ENCODE measurements at regions not wholly inside any gene's neighbourhood (a gene's known extent, or its start where the extent isn't known, plus 50 kb on each side); places are given as distances from the start of the nearest gene placed in this dataset.

DNA sequence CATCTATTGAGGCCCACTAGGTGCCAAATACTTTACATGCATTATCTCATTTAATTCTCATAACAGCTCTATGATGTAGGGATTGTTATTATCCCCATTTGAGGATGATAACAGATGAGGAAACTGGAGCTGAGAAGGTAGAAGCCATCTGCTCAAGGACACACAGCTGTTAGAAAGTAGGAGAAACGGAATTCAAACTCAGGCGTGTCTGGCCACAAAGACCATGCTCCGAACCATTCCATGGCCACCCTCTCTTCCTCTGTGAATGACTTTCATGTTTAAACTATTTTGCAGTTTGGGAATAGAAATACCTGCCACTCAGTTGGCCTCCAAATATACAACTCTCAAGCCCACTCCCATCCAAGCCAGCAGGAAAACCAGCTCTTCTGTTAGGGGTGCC is 87.6 kb upstream of the ANKRD55 start (continued):
- TF ChIP-seq SMAD4 (CRISPR knock-in tag; conservative IDR thresholded peaks at IDR 0.05) (no peak), BACH1 (tag; IDR thresholded peaks at IDR 0.05) (no peak), FOXJ2 (tag; IDR thresholded peaks at IDR 0.05) (no peak)

DNA sequence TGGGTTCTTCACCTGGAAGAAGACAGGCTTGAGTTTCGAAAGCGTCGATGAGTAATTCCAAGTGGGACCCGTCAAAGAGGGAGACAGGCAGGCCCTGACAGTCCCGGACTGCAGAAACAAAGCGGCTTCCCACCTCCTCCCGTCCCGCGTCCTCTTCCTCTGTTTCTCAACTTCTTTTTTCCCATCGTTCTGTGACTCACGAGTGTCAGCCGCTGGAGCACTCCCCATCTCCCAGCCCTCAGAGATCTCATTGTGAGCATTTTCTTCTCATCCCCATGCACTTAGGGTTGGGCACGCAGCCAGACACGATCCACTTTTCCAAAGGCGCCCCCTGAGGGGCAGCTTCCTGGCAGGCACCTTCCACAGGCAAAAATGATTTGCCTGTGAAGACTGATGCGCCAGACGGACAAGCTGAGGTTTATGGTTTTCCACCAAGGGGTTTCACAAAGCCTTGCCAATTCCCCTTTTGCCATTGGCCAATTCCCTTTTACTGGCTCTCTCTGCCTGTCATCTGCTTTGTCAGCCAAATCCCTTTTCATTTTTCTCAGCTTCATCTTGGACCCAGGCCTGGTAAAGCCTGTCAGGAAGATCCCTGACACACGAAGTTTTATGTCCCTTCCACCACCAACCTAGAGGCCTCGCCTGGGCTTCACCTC is 86.5 kb upstream of the ANKRD55 start:
- DNase-seq (ENCODE audit: extremely low read depth in 1 of 4, low spot score in 3 of 4) (no peak), ATAC-seq (no peak), FAIRE-seq (no peak)
- H3K9me1 ChIP-seq (ENCODE audit: control insufficient read depth, insufficient read depth, low read length): no peaks in the 10 kb centered on the region
- BruUV-seq (replicated peaks): no TSS peak
- H4K20me1 ChIP-seq (replicated peaks; ENCODE audit: control insufficient read depth, insufficient read depth, low read length): no peaks in the 10 kb centered on the region
- peaks cover 2 to 8% of the 10 kb centered on the region in 2 experiments; a peak in 2 of 5 replicates for H3K27me3 ChIP-seq (ENCODE audit: control insufficient read depth in 2 of 2, insufficient read depth in 2 of 2, low read length in 2 of 2)
- H3K9me3 ChIP-seq (replicated peaks; ENCODE audit: control insufficient read depth, insufficient read depth, low read depth, low read length): no peaks in the 10 kb centered on the region
- no peak overlapping the region for H3K4me3 ChIP-seq
- no peak overlapping the region for H3K27ac ChIP-seq (ENCODE audit: extremely low read depth, low read depth, low read length)
- H3K9ac ChIP-seq (ENCODE audit: insufficient read depth in 1 of 2, low read depth in 2 of 2, low read length in 2 of 2): no peak overlapping the region
- POLR2A ChIA-PET: no interaction called here
- H2AFZ ChIP-seq (ENCODE audit: low read depth, low read length): no peak overlapping the region
- H3K4me2 ChIP-seq (ENCODE audit: insufficient read depth, low read length): no peak overlapping the region
- TF ChIP-seq CBX5 (IDR thresholded peaks at IDR 0.05; ENCODE audit: borderline replicate concordance, low read depth) (no peak), GATAD2B (IDR thresholded peaks at IDR 0.05; ENCODE audit: borderline replicate concordance) (no peak), ELF2 (CRISPR knock-in tag; IDR thresholded peaks at IDR 0.05) (no peak), POU5F1 (IDR thresholded peaks at IDR 0.05; ENCODE audit: borderline replicate concordance, low read depth, low read length, partially characterized antibody) (no peak), HNRNPH1 (optimal IDR thresholded peaks at IDR 0.05; ENCODE audit: low read depth, low read length) (no peak)
- no peaks in the 10 kb centered on the region for H3K79me2 ChIP-seq (ENCODE audit: control insufficient read depth, insufficient read depth, low read length)
- no peaks in the 10 kb centered on the region for H3K36me3 ChIP-seq (ENCODE audit: control insufficient read depth, insufficient read depth, low read length)
- CTCF ChIA-PET (ENCODE audit: low intra/inter-chr PET ratio): no interaction called here
- in situ Hi-C loops (cut with MboI): no loop called here
- peaks cover 0 to 7% of the 10 kb centered on the region in 2 experiments; a peak in 2 of 5 replicates for H3K4me1 ChIP-seq (replicated peaks in 1 of 2; ENCODE audit: control insufficient read depth in 2 of 2, insufficient read depth in 2 of 2, low read length in 2 of 2)
- intact Hi-C loops (cut with micrococcal nuclease): loop anchor here (10.0 kb wide), 1 partner anchor 135 kb away; no protein-coding TSS in a partner anchor
- WGBS (ENCODE audit: insufficient coverage, low coverage, missing lambda C conversion rate): 43% methylated on average over 10 of the region's 19 CpGs

Data from K562 (cell line).